ENCODE measurements at regions not wholly inside any gene's neighbourhood (a gene's known extent, or its start where the extent isn't known, plus 50 kb on each side); places are given as distances from the start of the nearest gene placed in this dataset.

GRCh38 chr3:73695841-73696240, 71.1 kb upstream of the PDZRN3 start:
- no peak for TF ChIP-seq CTCF (IDR thresholded peaks at IDR 0.05; ENCODE audit: low read depth, low read length, poor library complexity, severe bottlenecking)
- no peak for TF ChIP-seq EZH2phosphoT487 (IDR thresholded peaks at IDR 0.05; ENCODE audit: borderline replicate concordance, low read length)
